Parathyroid adenoma (tissue), 2 donors: ENCODE measurements at regions not wholly inside any gene's neighbourhood (a gene's known extent, or its start where the extent isn't known, plus 50 kb on each side); places are given as distances from the start of the nearest gene placed in this dataset.

Experiments
- H2AFZ ChIP-seq: fragments of 300-600 bp; sonication (generic); one replicate; pipeline ENCODE4 v1.7.0; 2017; ENCODE audit warnings: antibody characterized with exemption, mild to moderate bottlenecking
- H3K27ac ChIP-seq: fragments of 300-600 bp; sonication (generic); one replicate; pipeline ENCODE4 v1.7.0; 2017
- H3K27me3 ChIP-seq: fragments of 300-600 bp; sonication (generic); one replicate; pipeline ENCODE4 v1.7.0; 2017; ENCODE audit warnings: low read length; ENCODE audit not compliant: control insufficient read depth, insufficient read depth
- H3K36me3 ChIP-seq: fragments of 300-600 bp; sonication (generic); one replicate; pipeline ENCODE4 v1.7.0; 2017; ENCODE audit warnings: low read length; ENCODE audit not compliant: control insufficient read depth, insufficient read depth
- H3K4me1 ChIP-seq: fragments of 300-600 bp; sonication (generic); one replicate; pipeline ENCODE4 v1.7.0; 2017; ENCODE audit warnings: control low read depth
- H3K4me2 ChIP-seq: fragments of 300-600 bp; sonication (generic); one replicate; pipeline ENCODE4 v1.7.0; 2017; ENCODE audit warnings: low read length
- H3K4me3 ChIP-seq: fragments of 300-600 bp; sonication (generic); one replicate; pipeline ENCODE4 v1.7.0; 2017; ENCODE audit warnings: low read depth, low read length
- H3K79me2 ChIP-seq: fragments of 300-600 bp; sonication (generic); one replicate; pipeline ENCODE4 v1.7.0; 2017; ENCODE audit warnings: control low read depth
- H3K9ac ChIP-seq: fragments of 300-600 bp; sonication (generic); one replicate; pipeline ENCODE4 v1.7.0; 2017; ENCODE audit warnings: mild to moderate bottlenecking
- H3K9me3 ChIP-seq: fragments of 300-600 bp; sonication (generic); one replicate; pipeline ENCODE4 v1.7.0; 2017; ENCODE audit warnings: low read length; ENCODE audit not compliant: control insufficient read depth
- CTCF ChIP-seq: fragments of 300-600 bp; sonication (generic); IDR thresholded peaks from one replicate; pipeline ENCODE4 v1.7.0; 2017; ENCODE audit warnings: antibody characterized with exemption, mild to moderate bottlenecking
- donor health status: primary hyperparathyroidism.

- Histone ChIP-seq H3K27ac (no peak overlapping the region), H3K9ac (no peak overlapping the region), H3K4me2 (no peak overlapping the region), H3K79me2 (no peaks in the 10 kb centered on the region), H3K4me1 (no peaks in the 10 kb centered on the region), H3K36me3 (no peaks in the 10 kb centered on the region), H3K4me3 (no peak overlapping the region), H2AFZ (no peak overlapping the region), H3K27me3 (no peaks in the 10 kb centered on the region), H3K9me3 (no peaks in the 10 kb centered on the region)
- no peak for TF ChIP-seq CTCF
Measured at GRCh38 chr3:194991338-194991654, 279.7 kb downstream of the XXYLT1 start.

GRCh38 chr3:194993896-194994295, 277.1 kb downstream of the XXYLT1 start:
- H3K27me3 ChIP-seq, result no peaks in the 10 kb centered on the region
- no peak overlapping the region for H3K9ac ChIP-seq
- no peaks in the 10 kb centered on the region for H3K4me1 ChIP-seq
- no peaks in the 10 kb centered on the region for H3K79me2 ChIP-seq
- no peaks in the 10 kb centered on the region for H3K36me3 ChIP-seq
- no peak overlapping the region for H3K4me3 ChIP-seq
- no peak overlapping the region for H3K27ac ChIP-seq
- H2AFZ ChIP-seq, result no peak overlapping the region
- H3K9me3 ChIP-seq, result no peaks in the 10 kb centered on the region
- H3K4me2 ChIP-seq, result no peak overlapping the region
- no peak for TF ChIP-seq CTCF

- Histone ChIP-seq H2AFZ (no peak overlapping the region), H3K4me3 (no peak overlapping the region), H3K4me2 (no peak overlapping the region), H3K27ac (no peak overlapping the region), H3K4me1 (no peaks in the 10 kb centered on the region), H3K9me3 (no peaks in the 10 kb centered on the region), H3K36me3 (no peaks in the 10 kb centered on the region), H3K9ac (no peak overlapping the region), H3K79me2 (no peaks in the 10 kb centered on the region), H3K27me3 (no peaks in the 10 kb centered on the region)
- no peak for TF ChIP-seq CTCF
Measured at GRCh38 chr3:194994551-194994981, 276.4 kb downstream of the XXYLT1 start.

GRCh38 chr3:194995334-194995733, 275.6 kb downstream of the XXYLT1 start:
- H3K27ac ChIP-seq, result no peak overlapping the region
- H3K79me2 ChIP-seq, result no peaks in the 10 kb centered on the region
- no peaks in the 10 kb centered on the region for H3K36me3 ChIP-seq
- no peak for TF ChIP-seq CTCF
- H3K9me3 ChIP-seq, result no peaks in the 10 kb centered on the region
- H3K27me3 ChIP-seq, result no peaks in the 10 kb centered on the region
- no peak overlapping the region for H3K4me3 ChIP-seq
- H3K4me2 ChIP-seq, result no peak overlapping the region
- no peaks in the 10 kb centered on the region for H3K4me1 ChIP-seq
- no peak overlapping the region for H2AFZ ChIP-seq
- no peak overlapping the region for H3K9ac ChIP-seq

- H3K9me3 ChIP-seq, result no peaks in the 10 kb centered on the region
- no peaks in the 10 kb centered on the region for H3K36me3 ChIP-seq
- no peaks in the 10 kb centered on the region for H3K4me1 ChIP-seq
- no peak overlapping the region for H3K27ac ChIP-seq
- no peaks in the 10 kb centered on the region for H3K27me3 ChIP-seq
- H3K4me2 ChIP-seq, result no peak overlapping the region
- no peak overlapping the region for H2AFZ ChIP-seq
- TF ChIP-seq CTCF, result no peak
- no peak overlapping the region for H3K4me3 ChIP-seq
- H3K9ac ChIP-seq, result no peak overlapping the region
- H3K79me2 ChIP-seq, result no peaks in the 10 kb centered on the region
Measured at GRCh38 chr3:194995922-194996321, 275.0 kb downstream of the XXYLT1 start.
